Erythroblast (primary cell): ENCODE measurements at regions not wholly inside any gene's neighbourhood (a gene's known extent, or its start where the extent isn't known, plus 50 kb on each side); places are given as distances from the start of the nearest gene placed in this dataset.

ENCODE experiments used
- DNase-seq, 2 experiments: peaks; one replicate each; lab custom pipeline; 2025; lab: John Stamatoyannopoulos, UW
- GATA1 ChIP-seq: IDR thresholded peaks from 2 replicates; pipeline ENCODE4 v1.6.1; 2011; ENCODE audit warnings: low read depth, mild to moderate bottlenecking, control low read depth, low read length, moderate library complexity
- POLR2A ChIP-seq: IDR thresholded peaks from 2 replicates; pipeline ENCODE4 v1.6.1; 2011; ENCODE audit warnings: mild to moderate bottlenecking, low read length

DNA sequence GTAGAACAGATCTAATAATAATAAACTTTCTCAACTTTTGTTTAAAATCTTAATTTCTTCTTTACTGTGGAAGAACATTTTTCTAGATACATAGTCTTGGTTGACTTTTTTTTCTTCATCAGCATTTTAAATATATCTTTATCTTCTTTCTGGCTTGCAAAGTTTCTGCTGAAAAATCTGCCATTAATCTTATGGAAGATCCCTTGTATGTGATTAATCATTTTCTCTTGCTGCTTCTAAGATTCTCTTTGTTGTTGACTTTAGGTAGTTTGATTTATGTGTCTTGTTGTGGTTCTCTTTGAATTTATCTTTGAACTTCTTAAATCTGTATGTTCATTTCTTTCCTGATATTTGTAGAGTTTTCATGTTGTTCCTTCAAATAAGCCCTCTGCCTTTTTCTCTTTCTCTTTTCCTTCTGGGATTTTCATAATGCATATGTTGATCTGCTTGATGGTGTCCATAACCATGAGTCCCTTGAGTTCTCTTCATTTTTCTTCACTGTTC, 657.6 kb upstream of the CXADR start:
- TF ChIP-seq POLR2A, result no peak
- no peak for TF ChIP-seq GATA1
- no peak for DNase-seq

DNA sequence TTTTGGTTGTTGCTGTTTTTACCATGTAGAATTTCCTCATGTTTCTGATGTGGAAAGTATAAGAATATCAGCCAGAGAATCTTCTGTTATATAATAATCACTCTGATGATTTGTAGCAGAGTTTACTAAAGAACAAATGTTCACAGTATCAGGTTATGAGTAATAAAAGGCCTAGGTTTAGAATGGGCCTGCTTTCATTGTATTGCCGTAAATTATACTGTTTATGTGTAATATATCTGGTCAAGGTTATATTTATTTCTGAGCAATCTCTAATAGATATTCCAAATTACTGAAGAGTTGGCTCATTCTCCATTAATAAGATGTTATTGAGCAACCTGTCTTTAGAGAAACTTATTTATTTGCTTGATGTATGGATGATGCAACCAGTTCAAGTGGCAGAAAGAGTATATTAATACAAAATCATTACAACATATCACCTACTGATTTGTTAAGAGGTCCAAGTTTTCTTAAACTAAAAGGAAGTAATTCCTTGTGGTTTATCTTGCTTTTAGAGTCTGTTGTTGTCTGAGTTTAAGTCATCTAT, 649.4 kb upstream of the CXADR start:
- DNase-seq, result no peak
- TF ChIP-seq GATA1, result no peak
- TF ChIP-seq POLR2A, result no peak

DNA sequence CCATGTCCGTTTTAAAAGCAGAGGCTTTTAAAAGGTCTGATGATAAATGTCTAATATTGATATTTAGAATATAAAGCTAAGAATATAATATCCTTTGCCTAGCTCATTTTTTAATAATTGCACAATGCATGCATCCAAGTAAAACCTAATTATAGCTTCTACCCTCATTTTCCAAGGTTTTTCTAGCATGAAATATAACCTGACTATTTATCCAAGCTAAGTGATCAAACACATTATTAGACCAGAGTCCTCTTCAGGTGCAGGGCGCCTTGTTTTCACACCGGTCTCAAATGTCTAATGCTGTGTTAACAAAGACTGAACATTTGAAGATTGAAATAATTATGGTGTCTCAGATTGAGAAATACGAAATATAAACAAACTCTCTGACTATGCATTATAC, 648.9 kb upstream of the CXADR start:
- no peak for DNase-seq

DNA sequence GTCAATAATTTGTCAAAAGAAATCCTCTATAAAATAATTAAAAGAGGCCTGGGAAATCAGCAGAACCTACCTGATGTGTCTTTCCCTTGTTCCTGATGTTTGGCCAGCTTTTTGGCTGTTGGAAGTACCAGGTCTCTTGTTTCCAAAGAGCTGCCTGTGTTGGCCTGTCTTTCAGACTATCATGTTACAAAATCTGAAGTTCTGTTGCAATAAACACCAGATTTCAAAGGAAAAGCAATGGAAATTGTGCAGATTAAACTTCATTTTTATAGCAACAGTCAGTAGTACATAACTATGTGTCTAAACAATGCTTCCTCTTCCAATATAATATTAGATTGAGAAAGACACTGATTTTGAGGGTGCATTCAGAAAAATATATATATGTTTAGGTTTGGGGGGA, 647.2 kb upstream of the CXADR start:
- no peak for DNase-seq
- TF ChIP-seq GATA1, result no peak
- no peak for TF ChIP-seq POLR2A

More for the DNA sequence above, 648.9 kb upstream of the CXADR start:
- TF ChIP-seq POLR2A (no peak), GATA1 (no peak)

DNA sequence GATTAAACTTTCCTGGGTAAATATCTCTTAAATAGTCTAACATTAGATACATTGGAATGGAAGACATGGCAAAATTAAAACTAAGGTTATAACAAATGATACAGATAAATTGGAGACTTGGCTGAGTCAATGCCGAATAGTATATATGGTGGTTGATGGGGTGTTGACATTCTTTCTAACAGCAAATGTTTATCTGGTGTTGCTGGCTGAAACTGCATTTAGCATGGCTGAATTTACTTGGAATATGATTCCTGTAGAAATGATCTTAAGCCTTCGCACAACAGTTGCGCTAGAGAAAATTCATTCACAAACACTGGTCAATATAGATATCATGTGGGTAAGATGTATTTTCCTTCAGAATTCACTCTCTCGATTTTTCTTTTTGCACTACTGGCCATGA, 646.0 kb upstream of the CXADR start:
- TF ChIP-seq POLR2A, result no peak
- no peak for TF ChIP-seq GATA1
- DNase-seq, result no peak

DNA sequence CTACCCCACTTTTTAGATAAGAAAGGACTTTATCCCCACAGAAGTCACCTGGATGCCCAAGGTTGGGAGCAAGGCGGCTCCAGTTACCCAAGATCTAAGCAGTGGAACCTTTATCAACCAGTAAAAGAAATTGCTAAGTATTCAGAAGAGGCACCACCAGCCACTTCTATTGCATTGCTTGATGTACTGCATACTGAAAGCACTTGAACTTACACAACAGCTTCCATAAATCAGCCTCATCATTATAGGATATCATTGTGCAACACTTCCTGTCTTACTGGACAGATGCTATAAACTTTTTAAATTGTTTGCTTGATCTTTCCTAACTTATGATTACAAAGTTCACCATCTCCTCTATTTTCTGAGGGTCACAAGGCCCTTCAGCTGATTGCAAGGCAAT, 642.7 kb upstream of the CXADR start:
- no peak for DNase-seq
- TF ChIP-seq GATA1, result no peak
- no peak for TF ChIP-seq POLR2A

DNA sequence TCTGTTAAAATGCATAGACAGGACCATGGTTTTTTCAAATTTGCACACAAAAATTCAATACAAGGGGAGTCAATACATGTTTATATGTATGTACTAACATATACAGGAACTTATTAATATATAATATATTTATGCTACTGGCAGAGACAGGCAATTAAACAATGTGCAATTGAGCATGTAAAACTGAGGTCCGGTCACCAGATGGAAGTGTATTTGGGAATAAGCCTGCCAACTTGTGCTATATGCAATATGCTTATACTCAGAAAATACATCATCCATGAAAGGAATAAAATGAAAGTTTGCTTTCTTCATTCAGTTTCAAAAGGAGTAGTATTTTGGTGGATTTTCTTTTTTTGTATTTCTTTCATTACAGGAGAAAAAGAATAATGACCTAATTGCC, 640.2 kb upstream of the CXADR start:
- no peak for TF ChIP-seq POLR2A
- TF ChIP-seq GATA1, result no peak
- no peak for DNase-seq

DNA sequence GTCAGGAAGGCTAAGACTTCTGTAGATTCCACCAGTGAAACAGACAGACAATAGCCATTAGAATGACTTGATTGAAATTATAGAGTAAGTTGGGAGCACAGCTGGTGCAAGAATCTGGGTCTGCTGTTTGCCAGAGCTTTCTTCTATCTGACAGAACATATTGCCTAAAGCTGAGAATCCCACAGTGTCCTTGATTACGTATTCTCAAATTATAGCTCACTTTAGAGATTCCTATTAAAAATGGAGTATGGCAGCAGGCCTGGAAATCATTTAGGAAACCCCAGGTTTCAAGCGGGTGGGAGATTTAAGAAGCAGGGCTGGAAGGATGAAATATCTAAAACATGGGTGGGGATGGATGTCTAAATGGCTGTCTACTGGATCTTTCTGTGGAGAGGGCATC, 639.7 kb upstream of the CXADR start:
- DNase-seq, result no peak
- TF ChIP-seq POLR2A (no peak), GATA1 (no peak)

DNA sequence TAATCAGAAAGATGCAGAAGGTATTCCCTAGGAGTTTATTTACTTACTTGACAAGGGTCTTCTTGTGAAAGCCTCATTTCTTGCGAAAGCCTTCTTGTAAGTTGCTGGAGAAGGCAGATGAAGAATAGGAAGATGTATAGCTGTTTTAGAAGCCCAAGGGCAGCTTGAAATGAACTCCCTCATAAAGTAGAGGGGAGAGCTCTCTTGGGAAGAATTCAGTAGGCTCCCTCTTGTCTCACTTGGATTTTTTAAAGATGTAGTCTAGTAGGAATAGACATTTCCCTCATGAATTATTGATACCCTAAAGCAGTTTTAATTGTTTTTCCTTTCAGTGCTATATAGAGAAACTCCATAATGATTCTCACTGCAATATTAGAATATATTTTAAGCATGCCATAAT, 639.2 kb upstream of the CXADR start:
- DNase-seq, result no peak
- TF ChIP-seq POLR2A (no peak), GATA1 (no peak)

DNA sequence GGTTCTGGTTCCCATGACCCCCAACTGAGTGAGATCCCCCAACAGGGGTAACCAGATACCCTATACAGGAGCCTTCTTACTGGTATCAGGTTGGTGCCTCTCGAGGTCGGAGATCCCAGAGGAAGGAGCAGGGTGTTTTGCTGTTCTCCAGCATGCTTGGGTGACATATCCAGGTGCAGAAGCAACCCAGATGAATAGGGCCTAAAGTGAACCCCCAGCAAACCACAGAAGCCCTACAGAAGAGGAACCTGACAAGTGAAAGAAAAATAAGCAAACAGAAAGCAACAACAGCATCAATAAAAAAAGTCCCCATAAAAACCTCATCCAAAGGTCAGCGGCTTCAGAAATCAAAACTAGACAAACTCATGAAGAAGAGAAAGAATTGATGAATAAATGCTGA, 633.4 kb upstream of the CXADR start:
- no peak for TF ChIP-seq POLR2A
- TF ChIP-seq GATA1, result no peak
- no peak for DNase-seq

DNA sequence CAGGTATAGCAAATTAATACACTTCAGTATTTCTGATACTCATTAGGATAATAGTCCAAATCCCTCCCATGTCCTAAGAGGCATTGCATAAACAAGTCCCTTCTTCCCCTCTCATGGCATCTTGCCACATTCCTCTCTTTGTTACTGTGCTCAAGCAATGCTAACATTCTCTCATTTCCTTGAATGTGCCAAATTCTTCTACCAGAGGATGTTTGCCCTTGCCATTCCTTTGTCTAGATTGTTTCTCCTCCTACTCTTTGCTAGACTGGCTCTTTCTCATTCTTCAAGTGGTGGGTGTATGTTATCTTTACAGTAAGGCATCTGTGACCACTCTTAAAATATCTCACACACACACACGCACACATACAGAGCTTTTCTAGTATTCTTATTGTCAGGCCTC, 621.0 kb upstream of the CXADR start:
- TF ChIP-seq GATA1 (no peak), POLR2A (no peak)
- no peak for DNase-seq

DNA sequence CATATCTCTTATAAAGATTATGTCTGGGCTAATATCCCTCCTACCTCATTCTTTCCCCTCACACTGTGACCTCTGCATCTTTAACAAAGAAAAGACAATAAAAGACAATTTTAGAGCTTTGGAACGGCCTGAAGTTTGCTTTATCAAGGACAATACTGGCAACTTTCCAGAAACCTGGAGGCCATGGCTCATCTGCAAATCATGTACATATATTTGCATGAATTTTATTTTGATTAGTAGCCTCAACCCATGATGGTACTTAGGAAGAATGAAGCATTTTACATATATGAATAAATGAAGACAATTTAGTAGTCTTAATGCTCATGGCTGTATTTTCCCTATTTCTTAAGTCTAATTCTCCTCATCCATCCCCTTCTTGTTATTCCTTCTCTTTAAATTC, 612.2 kb upstream of the CXADR start:
- DNase-seq, result no peak
- TF ChIP-seq GATA1 (no peak), POLR2A (no peak)

DNA sequence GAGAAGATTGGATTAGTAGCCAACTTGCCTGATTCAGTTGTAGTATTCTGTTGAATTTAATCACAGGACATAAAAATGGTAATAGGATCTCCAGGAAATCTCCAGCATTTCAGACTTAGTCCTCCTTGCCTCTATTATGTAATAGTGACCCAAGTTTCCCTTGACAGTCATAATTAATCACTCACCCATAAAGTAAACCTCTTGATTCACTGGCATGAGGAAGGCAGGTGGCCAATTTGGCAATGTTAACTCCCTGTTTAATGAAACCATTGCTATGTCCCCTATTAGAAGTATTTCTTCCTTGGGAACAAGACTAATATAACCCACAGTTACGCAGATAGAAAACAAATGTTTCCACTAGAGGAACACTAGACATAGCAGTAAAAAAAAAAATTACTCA, 604.8 kb upstream of the CXADR start:
- TF ChIP-seq GATA1 (no peak), POLR2A (no peak)
- no peak for DNase-seq

DNA sequence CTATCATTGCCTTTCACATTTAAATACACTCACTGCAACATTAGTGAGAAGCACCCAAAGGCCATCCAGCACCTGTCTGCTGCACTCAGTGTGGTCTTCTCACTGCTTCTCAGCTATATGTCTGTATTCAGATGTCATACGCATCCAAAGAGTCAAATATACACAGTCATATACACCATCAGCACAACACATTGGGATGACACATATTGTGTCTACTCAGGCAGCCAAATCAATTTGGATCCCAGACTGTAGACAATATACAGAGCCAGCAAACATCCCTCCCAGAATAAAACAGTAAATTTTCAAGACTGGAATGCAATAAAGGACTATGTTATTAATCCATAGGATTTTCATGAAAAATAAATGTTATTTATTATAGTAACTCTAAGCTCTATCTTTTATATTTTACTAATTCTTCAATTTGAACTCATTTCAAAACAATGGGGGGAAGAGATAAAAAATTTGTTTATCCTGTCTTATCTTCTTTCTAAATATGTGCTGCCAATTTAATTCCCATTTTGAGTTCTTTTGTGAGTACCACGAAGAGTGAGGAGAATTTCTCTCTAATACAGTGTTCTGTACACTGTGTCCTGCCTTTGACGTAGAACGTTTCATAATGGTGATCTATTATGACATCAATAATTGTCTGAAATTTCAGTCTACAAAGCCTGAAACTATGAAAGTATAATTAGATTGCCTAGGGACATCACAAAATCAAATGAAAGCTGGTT, 602.2 kb upstream of the CXADR start:
- no peak for DNase-seq
- TF ChIP-seq GATA1 (no peak), POLR2A (no peak)

DNA sequence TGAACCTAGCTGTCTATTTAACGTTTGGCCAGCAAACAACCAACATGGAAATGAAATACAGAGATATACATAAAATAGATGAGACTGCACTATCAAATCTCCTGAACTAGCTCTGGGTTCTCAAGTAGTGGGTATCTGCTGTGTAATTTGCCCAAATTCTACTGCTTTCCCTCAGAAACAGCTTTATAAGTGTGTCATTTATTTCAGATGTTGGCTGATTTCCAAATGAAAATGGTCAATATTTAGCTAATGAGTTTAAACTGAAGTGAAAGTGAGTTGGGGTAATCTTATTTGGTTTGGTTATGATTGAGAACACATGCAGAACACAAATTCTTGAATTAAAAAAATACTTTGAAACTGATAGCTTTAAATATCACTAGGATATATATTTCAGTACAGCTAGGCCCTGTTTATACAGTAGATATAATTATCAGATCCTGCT, 601.7 kb upstream of the CXADR start:
- DNase-seq, result no peak
- TF ChIP-seq GATA1 (no peak), POLR2A (no peak)
